GM18505 (cell line): ENCODE measurements at regions not wholly inside any gene's neighbourhood (a gene's known extent, or its start where the extent isn't known, plus 50 kb on each side); places are given as distances from the start of the nearest gene placed in this dataset.

ENCODE experiments used
- ATAC-seq: cut with Tn5 transposase; IDR thresholded peaks from one replicate; pipeline ENCODE4 v1.9.1; 2021; ENCODE audit not compliant: unreplicated experiment
- POLR2A ChIP-seq: IDR thresholded peaks from 4 replicates; pipeline ENCODE4 v1.6.1; 2011; ENCODE audit warnings: borderline replicate concordance; ENCODE audit not compliant: insufficient read depth, insufficient read length; ENCODE audit errors: extremely low read depth

GRCh38 chr6:53446151-53446550 lies 97.4 kb upstream of the ELOVL5 start:
- no peak for TF ChIP-seq POLR2A
- ATAC-seq, result no peak

GRCh38 chr6:53441761-53442160 lies 93.0 kb upstream of the ELOVL5 start:
- ATAC-seq, result no peak
- TF ChIP-seq POLR2A, result no peak

- TF ChIP-seq POLR2A, result no peak
- no peak for ATAC-seq
These were observed 92.3 kb upstream of the ELOVL5 start for GRCh38 chr6:53441035-53441493.

GRCh38 chr6:53440336-53440945 lies 91.7 kb upstream of the ELOVL5 start:
- TF ChIP-seq POLR2A, result no peak
- no peak for ATAC-seq

GRCh38 chr6:53439556-53439955 lies 90.8 kb upstream of the ELOVL5 start:
- no peak for ATAC-seq
- no peak for TF ChIP-seq POLR2A

GRCh38 chr6:53437557-53438202 lies 88.9 kb upstream of the ELOVL5 start:
- no peak for TF ChIP-seq POLR2A
- no peak for ATAC-seq

GRCh38 chr6:53436526-53437303 lies 88.0 kb upstream of the ELOVL5 start:
- ATAC-seq, result no peak
- TF ChIP-seq POLR2A, result no peak

- TF ChIP-seq POLR2A, result no peak
- ATAC-seq, result no peak
These were observed 85.2 kb upstream of the ELOVL5 start for GRCh38 chr6:53433951-53434285.

- no peak for TF ChIP-seq POLR2A
- ATAC-seq, result no peak
These were observed 84.7 kb upstream of the ELOVL5 start for GRCh38 chr6:53433261-53433950.

- TF ChIP-seq POLR2A, result no peak
- ATAC-seq, result no peak
These were observed 83.8 kb upstream of the ELOVL5 start for GRCh38 chr6:53432318-53433161.

- TF ChIP-seq POLR2A, result no peak
- ATAC-seq, result no peak
These were observed 83.0 kb upstream of the ELOVL5 start for GRCh38 chr6:53431704-53432103.

- no peak for TF ChIP-seq POLR2A
- no peak for ATAC-seq
These were observed 80.7 kb upstream of the ELOVL5 start for GRCh38 chr6:53429401-53429800.

- TF ChIP-seq POLR2A, result no peak
- no peak for ATAC-seq
These were observed 80.1 kb upstream of the ELOVL5 start for GRCh38 chr6:53428886-53429285.
